Keratinocyte (primary cell): ENCODE measurements at regions not wholly inside any gene's neighbourhood (a gene's known extent, or its start where the extent isn't known, plus 50 kb on each side); places are given as distances from the start of the nearest gene placed in this dataset.

Experiments used
- CTCF ChIP-seq, 3 experiments: IDR thresholded peaks in 1 of 3; conservative IDR thresholded peaks in 1 of 3; optimal IDR thresholded peaks in 1 of 3; 2 replicates in 2 of 3; 3 replicates in 1 of 3; pipeline versions ENCODE3 to v1.5.1; 2011; ENCODE audit warnings: low read length in 3 of 3, mild to moderate bottlenecking in 3 of 3, moderate library complexity in 2 of 3, control low read depth in 1 of 3, inconsistent platforms in 1 of 3; ENCODE audit not compliant: insufficient read depth in 2 of 3; ENCODE audit errors: extremely low read depth in 1 of 3
- EZH2 ChIP-seq: IDR thresholded peaks from one replicate; pipeline ENCODE4 v1.6.1; 2012; ENCODE audit warnings: inconsistent platforms, mild to moderate bottlenecking, low read length, moderate library complexity

GRCh38 chr18:41449612-41450011 is 505.4 kb upstream of the PIK3C3 start:
- TF ChIP-seq EZH2 (no peak), CTCF (optimal IDR thresholded peaks at IDR 0.05 in 1 of 3, IDR thresholded peaks at IDR 0.05 in 1 of 3, conservative IDR thresholded peaks at IDR 0.05 in 1 of 3; ENCODE audit: extremely low read depth in 1 of 3, insufficient read depth in 2 of 3, low read length in 3 of 3) (no peak)
